GM21723 (cell line): ENCODE measurements at regions not wholly inside any gene's neighbourhood (a gene's known extent, or its start where the extent isn't known, plus 50 kb on each side); places are given as distances from the start of the nearest gene placed in this dataset.
"Not testable (repeated sequence)": the region's sequence is repeated elsewhere in the genome, so short reads cannot be mapped to it uniquely, and the experiment has no call there.

Experiments used
- ATAC-seq: cut with Tn5 transposase; IDR thresholded peaks from one replicate; pipeline ENCODE4 v1.9.1; 2021; ENCODE audit warnings: mild to moderate bottlenecking, moderate library complexity; ENCODE audit not compliant: unreplicated experiment

DNA sequence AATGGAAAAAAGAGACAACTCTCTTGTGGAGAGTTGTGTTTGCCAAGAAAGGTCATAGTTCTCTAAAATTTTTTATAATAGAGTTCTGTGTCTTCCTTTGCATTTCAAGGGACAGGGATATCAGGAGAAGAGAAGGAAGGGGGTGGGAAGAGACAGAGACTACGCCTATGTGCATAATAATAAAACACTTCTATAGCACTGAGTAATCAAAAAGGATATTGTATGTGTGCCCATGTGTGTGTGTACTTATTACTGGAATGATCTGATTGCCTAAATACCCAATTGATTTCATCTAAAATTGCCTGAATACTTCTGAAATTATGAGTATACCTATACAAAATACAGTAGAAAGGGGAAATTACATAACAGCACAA, 803.7 kb upstream of the ACVR2A start:
- no peak for ATAC-seq

DNA sequence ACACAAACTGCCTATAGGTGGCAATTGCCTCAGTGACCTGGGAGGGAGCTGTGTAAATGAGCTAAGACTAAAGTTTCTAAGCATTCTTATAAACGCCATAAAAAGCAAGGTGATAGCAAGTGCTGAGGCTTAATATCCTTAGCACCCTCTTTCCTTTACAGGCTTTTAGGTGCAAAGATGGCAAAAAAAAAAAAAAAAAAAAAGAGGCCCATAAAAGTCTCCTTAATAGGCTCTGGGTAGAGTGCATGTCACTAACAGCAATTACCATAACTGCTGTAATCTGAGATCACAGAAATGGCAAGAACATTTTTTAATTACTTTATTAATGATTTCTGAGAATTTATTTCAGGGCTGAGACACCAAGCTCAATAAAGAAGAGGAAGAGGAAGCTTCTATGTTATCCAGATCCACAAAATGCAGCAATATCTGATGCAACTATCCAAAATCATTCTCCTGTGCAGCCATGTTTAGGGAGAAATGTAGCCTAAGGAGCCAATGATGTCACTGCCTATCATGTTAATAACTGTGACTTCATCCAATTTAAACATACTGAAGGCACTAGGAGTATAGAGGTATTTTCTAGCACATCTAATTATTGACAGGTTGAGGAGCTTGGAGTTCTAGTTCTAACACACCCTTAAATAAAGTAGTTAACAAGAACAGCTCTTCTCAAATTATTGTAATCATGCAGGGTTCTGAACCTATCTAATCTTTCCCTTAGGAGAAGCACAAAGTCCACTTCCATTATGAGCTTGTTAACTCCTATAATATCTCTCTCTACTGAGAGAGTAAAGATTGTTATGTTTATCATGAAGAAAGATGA, 804.3 kb upstream of the ACVR2A start:
- ATAC-seq = no peak

DNA sequence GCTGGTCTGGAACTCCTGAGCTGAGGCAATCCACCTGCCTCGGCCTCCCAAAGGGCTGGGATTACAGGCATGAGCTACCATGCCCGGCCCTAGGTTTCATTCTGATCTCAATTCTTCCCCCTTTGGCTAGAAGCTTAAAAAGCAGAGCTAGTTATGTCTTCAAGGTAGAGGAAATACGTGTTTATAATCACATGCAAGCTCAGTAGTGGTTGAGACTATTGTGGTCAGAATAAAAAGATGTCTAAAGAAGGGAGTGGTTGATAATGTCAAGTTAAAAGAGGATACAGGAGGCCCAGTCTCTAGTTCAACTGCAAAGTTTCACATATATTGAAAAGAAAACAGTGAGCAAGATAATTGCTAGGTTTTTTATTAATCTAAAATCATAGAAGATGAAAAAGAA, 807.8 kb upstream of the ACVR2A start:
- ATAC-seq = no peak

DNA sequence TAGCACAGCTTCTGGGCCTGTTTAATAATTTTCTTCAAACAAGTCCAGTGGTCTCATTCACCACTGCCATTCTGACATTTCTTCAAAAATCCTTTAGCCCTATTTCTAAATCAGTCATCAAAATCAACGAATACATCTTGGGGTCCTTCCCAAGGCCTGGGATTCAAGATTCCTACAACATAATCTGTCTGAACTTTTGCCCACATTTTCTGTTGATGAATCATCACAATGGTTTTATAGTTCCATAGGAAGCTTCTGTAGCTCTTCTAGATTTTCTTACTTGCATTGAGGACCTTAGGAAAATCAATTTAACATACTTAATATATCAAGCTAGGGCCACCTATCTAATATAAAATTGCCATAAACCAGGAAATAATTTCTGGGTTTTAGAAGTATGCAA, 811.8 kb upstream of the ACVR2A start:
- ATAC-seq = no peak

DNA sequence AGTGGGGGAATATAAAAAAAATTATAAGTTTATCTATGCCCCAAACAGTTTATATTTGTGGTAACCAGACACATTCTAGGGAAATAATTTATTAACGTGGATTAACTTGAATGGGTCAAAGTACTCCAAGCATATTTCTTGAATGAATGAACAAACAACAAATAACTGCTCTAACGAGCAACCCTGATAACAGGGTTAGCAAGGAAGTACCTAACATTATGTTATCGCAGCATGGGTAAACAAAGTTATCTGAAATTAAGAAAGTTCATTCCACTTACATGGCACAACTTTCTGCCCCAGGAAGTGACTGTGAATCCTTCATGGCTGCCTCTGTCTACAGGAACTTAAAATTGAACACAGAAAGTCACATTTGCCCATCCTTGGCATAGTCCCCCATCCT, 812.9 kb upstream of the ACVR2A start:
- no peak for ATAC-seq

DNA sequence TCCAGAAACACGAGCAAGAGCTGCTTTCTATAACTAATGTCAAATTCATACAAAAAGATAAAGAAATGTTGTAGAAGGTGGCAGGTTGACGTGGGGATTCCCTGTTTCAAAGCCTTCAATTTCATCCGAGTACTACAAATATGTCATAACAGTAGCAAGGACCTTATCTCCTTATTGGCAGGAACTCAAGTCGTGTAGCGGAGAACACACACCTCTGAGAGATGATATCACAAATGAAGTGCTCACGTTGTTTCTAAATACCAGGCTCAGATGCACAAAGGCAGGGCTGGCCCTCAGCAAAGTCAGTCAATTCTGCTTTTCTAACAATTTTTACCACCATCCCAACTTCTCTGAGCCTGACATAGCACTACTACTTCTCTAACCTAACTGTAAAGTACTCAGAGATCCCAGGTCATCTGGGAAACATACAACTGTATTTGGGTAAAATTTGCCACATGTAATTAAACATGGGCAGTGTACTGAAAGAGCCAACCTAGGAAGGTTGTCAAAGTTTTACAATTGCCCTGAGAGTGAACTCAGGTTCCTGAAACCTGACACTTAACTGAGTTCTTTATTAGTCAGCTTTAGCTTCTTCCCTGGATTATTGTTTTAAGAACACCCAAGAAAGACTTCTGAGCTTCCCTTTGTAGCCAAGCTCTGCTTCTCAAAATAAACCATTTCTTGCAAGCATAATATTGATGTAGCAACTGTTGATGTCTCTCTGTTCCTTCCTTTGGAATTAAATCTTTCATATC, 813.7 kb upstream of the ACVR2A start:
- ATAC-seq = no peak

DNA sequence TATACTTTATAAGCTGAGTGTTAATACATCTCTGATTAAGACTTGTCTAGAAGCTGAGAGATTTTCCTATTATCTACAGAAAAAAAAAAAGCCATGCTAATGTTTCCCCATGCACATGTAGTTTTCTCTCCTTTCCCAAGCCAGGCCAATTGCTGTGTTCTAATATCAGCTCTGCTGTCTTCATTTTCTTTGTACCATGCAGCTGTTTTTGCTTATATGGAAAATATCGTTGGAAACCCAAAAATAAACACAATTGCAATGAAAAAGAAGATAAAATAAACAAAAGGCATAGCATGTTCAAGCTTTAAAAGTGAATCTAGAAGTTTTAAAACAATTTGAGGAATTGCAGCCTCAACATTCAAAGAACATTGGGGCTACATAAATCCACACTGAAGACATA, 817.4 kb upstream of the ACVR2A start:
- ATAC-seq = no peak

DNA sequence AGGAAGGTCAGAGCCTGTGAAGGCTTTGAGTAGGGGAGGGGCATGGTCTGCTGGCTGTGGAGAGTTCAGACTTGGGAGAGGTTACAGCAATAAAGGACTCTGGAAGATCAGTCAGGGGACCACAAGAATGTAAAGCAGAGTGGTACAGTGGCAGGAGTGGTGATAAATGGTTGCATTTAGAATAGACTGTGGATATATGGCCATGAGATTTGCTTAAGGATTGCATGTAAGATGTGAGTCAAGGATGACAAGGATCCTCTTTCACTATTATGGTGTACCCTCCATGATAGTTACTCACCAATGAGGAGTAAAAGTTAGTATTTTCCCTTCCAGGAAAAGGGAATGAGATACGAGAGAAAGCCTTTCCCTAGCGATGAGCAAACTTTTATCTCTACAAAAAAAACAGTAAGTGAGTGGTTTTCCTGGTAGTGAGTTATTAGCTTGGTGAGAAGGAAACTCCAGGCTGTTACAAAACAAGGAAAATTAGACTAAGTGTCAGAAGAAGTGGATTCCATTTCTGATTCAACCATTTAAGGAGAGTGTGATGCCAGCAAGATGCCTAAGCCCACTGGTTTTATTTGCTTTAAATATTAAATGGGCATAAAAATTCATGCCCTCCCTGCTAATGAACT, 818.0 kb upstream of the ACVR2A start:
- no peak for ATAC-seq

DNA sequence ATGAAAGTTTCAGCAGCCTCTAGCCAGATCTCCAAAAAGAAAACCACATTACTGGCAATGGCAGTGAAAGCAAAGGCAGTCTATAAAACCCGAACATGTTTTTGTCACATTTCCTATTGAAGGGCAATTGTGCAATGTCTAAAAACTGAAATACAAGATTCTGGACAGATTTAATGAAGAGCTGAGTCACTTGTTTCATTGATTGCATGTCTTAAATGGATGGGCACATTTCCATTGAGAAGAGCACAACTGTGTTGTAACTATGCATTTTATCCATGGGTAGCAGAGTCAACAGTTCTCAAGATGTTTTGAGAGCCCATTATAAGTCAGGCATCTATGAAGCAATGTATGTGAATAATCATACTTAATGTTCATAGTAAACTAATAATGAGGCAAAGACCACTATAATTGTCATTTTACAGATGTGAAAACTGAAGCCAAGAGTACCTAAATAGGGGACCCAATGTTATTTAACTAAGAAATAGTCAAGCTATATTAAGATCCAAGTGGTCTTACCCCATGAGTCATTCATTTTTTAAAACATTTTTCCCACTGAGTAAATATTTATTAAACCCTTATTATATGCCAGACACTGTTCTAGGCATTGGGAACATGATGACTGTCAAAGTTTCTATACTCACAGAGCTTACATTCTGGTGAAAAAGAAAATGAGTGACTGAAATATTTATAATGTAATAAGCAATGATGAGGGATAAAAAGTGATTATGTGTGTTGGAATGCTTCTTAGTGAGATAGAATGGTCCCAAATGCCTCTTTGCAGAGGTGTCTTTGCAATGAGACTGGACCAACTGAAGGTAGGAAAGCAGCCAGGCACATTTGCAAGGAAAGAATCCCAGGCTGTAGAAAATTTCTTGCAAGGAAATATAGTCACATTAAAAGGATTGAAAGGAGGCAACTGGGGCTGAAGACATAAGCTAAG, 818.9 kb upstream of the ACVR2A start:
- no peak for ATAC-seq

DNA sequence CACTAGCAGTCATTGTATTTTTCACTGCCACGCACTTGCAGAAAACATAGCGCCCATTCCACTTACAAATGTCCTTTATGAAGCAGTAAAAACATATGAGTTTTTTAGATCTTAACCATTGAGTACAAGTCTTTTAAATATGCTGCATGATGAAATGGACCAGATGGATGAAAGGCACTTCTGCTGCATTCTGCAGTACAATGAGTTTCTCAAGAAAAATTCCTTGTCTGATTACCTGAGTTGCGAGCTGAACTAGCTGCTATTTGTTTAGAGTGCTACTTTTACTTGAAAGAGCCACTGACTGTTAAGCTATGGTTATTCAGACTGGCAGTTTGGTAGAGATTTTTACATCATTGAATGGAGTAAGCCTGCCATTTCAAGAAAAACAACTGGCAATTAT, 825.5 kb upstream of the ACVR2A start:
- ATAC-seq = no peak

DNA sequence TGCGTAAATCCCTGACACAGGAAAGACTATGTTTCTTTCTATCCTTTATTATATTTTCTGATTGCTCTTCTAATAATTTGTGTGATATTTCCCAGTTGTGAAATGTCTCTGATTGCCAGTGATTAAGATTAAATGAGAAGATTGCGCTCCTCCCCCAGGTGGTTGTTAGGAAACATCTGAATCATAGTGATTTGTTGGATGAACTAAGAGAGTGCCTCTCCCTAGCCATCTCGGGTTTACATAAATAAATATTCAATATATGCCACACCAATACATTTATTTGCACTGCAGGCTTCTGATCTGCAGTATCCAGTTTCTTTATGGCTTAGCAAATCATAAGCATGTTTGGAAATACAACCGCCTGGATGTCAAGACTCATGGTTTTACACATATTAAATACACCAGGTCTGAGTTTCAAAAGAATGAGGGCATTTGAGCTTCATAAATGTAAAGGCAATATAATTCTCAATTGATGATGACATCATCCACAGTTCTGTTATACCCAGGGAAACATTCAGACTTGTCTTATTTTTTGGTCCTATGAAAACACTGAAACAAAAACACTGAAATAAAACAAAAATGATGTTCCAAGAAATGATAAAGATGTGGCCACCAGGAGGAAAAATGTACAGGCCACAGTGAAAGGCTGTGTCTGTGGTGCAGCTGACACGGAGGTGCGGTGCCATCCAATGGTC, 826.7 kb upstream of the ACVR2A start:
- no peak for ATAC-seq

DNA sequence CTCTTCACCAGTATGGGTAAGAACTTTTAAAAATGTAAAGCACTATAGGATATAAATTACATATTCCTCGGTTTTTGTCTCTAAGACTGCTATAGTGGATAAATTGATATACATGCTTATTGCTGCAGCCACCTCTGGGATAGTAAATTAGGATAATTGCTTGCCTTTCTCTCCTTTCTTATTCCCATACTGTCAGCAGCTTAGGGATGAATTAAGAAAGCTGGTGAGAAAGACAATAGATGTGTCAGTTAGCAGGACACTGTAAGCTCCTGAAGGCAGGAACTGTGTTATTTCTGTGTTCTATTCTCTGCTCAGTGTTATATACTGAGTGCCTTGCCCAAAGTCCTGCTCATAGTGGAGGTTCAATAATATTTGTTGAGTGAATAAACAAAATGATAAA, 828.6 kb upstream of the ACVR2A start:
- no peak for ATAC-seq

DNA sequence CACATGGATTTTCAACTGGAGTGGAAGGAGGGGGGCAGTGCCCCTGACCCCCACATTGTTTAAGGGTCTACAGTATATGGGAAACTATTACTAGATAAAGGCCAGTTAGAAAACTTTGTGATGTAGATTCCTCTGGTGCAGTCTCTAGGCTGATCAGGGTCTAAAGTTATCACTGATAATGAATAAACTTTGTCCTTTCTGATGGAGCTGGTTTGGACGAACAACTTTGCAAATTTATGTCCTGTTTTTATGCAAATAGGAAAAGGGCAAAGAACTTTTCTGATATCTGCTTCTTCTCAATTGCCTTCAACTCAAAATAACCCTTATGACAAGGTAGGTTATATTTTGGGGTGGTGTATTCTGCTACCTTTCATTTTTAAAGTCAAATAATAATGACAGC, 829.2 kb upstream of the ACVR2A start:
- ATAC-seq = no peak

DNA sequence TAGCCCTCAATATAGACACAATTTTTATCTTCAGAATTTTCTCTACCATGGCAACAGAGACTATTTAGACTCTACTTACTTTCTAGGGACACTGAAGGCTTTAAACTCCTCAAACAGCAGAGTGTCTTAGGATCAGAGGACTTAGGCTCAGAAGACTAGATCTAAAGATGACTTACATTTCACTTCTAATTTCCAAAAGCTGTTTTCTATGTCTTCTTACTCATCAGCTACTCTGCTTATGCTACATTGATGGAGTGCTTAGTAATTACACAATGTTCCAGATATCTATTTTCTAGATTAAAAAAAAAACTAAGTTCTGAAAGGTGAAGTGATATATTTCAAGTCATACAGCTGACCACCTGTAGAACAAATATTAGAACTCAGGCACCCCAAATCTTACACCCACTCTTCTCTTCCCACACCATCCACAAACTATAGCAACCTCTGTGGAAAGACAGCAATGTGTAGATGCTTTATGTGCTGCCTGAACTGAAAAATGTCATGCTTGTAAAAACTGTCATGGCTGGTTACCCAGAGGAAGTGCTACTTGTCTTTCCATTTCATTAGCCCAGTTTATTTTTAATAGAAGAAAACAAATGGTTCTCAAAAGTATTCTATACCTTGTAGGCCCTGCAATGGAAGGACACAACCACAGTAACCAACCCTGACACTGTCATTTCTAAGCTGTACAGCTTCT, 831.0 kb upstream of the ACVR2A start:
- no peak for ATAC-seq

DNA sequence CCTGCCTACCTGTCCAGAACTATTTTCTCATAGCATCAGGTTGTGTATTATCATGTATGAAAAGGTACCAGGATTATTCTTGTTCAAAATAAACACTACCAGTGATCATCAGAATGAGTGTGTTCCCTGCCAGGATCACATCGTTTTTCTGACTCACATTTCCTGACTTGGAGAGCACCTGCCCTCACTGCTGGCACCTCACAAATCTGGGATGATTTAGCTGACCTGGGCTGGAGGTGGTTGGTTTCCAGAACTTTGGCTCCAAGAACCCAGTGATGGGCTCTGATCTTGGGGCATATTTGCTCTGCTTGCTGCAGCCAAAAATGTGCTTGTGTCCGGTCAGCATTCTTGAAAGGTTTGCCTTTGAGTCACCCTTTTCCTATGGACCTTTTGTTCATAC, 836.3 kb upstream of the ACVR2A start:
- no peak for ATAC-seq

DNA sequence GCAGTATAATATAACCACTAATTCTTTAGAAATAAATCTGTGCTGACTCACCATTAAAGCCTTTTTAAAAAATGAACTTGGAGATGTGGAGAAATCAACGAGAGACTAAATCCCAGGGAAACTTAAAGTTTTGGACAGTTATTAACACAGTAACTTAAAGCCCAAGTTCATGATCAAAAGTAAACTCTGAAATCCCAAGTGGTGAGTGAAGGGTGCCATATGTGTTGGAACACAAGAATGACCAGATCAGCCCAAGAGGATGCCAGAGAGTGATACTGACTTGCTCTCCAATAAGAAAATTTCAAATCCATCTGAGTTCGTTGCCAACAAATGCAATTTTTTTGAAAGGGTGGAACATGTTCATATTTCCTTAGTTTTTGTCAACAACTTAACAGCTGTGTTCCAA, 838.1 kb upstream of the ACVR2A start:
- ATAC-seq = no peak

DNA sequence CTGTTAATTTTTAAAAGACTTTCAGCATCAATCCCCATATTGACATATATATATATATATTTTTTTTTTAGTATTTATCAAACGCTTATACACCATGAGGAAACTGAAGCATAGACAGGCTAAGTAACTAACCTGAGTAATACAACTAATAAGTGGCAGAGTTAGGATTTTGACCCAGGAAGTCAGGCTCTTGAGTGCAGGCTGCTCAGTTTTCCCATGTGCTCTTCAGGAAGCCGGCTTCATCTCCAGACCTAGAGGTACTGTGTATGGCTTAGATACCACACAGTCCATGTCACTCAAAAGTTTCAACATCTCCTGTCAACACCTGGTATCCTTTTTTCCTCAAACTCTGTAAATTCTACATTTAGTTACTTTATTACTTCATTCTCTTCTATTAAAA, 841.7 kb upstream of the ACVR2A start:
- no peak for ATAC-seq

DNA sequence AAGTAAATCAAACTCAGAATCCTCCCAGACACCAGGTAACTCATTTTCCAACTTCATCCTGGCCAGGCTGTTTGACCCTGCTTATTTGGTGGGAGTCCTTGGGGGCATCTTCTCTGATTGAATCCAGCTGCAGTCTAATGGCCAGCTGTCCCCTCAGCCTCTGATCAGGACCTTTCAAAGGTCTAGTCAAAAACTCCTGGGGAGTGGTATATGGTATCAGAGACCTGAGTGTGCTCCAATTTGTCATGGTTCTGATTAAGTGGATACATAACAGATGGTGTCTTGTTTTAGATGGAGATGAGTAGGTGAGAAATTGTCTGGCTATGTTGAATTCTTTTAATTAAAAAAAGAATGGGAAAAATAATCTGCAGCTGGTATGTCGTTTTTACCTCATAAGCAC, 842.6 kb upstream of the ACVR2A start:
- no peak for ATAC-seq

DNA sequence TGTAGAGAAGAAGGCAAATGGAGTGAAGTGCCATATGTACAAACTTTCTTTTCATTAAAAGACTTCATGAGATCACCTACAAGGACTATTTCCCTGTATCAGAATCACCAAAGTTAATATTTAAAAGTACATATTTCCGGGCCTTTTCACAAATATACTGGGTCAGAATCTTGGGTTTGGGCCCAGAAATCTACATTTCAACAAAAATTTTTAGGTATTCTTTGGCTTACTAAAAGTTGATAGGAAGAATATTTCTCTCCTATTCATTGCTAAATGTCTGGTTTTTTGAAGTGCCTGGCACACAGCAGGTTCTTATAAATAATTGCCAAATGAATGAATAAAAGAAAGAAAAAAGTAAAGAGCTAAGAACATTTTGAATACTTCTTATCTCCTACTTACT, 843.8 kb upstream of the ACVR2A start:
- ATAC-seq = no peak

DNA sequence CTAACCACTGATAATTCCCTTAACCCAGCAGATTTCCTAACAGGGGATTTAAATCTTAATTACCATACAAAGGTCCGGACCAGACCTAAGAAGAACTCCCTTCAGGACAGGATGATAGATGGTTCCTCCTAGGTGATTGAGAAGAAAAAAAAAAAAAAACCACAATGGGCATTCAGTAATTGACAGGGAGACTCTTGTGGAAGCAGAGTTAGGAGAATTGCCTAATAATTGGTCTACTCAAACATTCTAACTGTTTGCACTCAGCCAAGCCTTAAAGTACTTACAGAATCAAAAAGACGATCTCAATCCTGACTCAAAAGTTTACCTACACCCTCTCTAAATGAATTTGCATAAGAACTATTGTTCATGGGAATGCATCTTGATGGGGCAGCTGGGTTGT, 844.7 kb upstream of the ACVR2A start:
- ATAC-seq = not testable (repeated sequence)
